HG03175 (cell line): ENCODE measurements at regions not wholly inside any gene's neighbourhood (a gene's known extent, or its start where the extent isn't known, plus 50 kb on each side); places are given as distances from the start of the nearest gene placed in this dataset.
"Not testable (repeated sequence)": the region's sequence is repeated elsewhere in the genome, so short reads cannot be mapped to it uniquely, and the experiment has no call there.

Source experiments
- ATAC-seq: cut with Tn5 transposase; IDR thresholded peaks from one replicate; pipeline ENCODE4 v1.9.1; 2021; ENCODE audit warnings: mild to moderate bottlenecking, moderate library complexity; ENCODE audit not compliant: unreplicated experiment

GRCh38 chr6:5840734-5841390 lies 165.9 kb downstream of the NRN1 start:
- ATAC-seq, result no peak

DNA sequence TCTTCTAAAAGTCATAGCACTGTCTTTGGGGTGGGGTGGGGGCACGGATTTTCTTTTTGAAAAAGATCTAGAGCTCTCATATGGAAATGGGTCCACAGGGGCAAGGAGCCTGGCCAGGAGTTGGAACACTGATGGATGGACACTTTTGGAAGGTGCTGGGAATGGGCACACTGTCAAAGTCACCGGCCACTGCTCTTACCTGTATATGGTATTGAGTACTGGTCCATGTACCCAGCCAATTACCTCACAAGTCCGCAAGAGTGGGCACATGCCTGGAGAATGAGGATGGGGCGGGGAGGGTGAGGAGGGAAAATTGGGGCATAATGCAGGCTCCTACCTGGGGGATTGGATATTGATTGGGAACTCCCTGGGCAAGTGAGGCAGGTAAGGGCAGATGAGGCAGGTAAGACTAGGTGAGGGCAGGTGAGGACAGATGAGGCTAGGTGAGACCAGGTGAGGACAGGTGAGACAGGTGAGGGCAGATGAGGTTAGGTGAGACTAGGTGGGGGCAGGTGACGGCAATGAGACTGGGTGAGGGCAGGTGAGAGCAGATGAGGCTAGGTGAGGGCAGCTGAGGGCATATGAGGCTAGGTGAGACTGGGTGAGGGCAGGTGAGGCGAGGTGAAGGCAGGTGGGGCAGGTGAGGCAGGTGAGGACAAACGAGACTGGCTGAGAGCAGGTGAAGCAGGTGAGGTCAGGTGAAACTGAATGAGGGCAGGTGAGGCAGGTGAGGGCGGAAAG lies 167.9 kb downstream of the NRN1 start:
- ATAC-seq, result no peak

GRCh38 chr6:5837323-5837722 lies 169.4 kb downstream of the NRN1 start:
- ATAC-seq, result no peak

GRCh38 chr6:5836597-5836996 lies 170.1 kb downstream of the NRN1 start:
- not testable (repeated sequence) for ATAC-seq

DNA sequence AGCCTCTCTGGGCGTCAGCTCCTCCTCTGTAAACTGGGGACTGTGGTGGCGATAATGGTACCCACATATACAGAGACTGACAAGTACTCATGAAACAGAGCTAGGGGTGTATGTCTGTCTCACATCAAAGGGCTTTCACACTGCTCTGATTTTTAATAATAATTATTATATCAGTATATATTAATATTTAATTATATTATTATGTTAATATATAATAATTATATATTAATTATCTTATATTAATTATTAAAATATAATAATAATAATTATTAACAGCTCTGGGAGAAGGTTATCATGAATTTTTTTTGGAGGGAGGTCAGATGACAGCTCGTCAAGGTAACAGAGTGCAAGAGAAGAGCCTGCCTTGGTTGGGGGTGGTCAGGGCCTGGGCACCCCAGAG lies 173.6 kb downstream of the NRN1 start:
- ATAC-seq, result no peak

GRCh38 chr6:5832668-5833067 lies 174.1 kb downstream of the NRN1 start:
- no peak for ATAC-seq

GRCh38 chr6:5831219-5831862 lies 175.4 kb downstream of the NRN1 start:
- ATAC-seq, result peak; percentile 70

GRCh38 chr6:5828296-5828695 lies 178.4 kb downstream of the NRN1 start:
- no peak for ATAC-seq

- ATAC-seq, result no peak
These were observed 179.4 kb downstream of the NRN1 start for GRCh38 chr6:5827056-5827904.

DNA sequence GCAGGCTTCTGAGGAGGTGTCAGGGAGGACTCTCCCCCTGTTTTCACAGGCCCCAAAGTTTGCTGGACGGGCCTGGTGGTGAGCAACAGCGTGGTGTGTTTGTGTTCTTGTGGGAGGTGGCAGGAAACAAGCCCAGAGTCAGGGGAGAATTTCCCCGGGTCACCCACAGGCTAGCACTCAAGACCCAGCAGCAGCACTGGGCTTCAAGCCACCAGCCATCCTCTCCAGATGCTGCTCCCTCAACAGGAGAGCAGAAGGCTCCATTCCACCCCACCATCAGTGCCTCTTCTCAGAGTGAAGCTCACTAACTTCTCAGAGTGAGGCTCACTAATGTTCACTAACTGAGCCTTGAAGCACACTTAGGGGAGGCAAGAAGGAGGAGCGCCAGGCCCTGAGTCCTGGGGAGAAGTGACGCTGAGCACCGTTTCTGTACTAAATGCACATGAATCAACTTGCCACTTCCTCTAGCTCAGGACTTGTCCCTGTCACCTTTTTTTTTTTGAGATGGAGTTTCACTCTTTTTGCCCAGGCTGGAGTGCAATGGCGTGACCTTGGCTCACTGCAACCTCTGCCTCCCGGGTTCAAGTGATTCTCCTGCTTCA lies 182.2 kb downstream of the NRN1 start:
- not testable (repeated sequence) for ATAC-seq
